Astrocyte (in vitro differentiated cells and primary cell): ENCODE measurements at regions not wholly inside any gene's neighbourhood (a gene's known extent, or its start where the extent isn't known, plus 50 kb on each side); places are given as distances from the start of the nearest gene placed in this dataset.

Experiments used
- DNase-seq: peaks from one replicate; pipeline ENCODE4 v3.0.0-alpha.2; 2010; ENCODE audit warnings: low read depth
- FAIRE-seq: peaks from 2 replicates; lab custom pipeline; 2011; peaks lifted over from hg19 to GRCh38; lab: Jason Lieb, UNC
- H2AFZ ChIP-seq: 2 replicates; pipeline ENCODE4 v1.6.0; 2012; ENCODE audit warnings: low read depth, low read length, inconsistent platforms
- H3K27ac ChIP-seq: 2 replicates; pipeline ENCODE4 v1.5.1; 2011; ENCODE audit warnings: low read depth, low read length, inconsistent platforms
- H3K27me3 ChIP-seq: 2 replicates; pipeline ENCODE4 v1.6.0; 2011; ENCODE audit warnings: low read length, inconsistent platforms; ENCODE audit not compliant: insufficient read depth
- H3K36me3 ChIP-seq: 2 replicates; pipeline ENCODE4 v1.5.1; 2011; ENCODE audit warnings: low read length, inconsistent platforms; ENCODE audit not compliant: insufficient read depth
- H3K4me1 ChIP-seq: 2 replicates; pipeline ENCODE4 v1.5.1; 2011; ENCODE audit warnings: low read length, inconsistent platforms; ENCODE audit not compliant: insufficient read depth
- H3K4me2 ChIP-seq: 2 replicates; pipeline ENCODE4 v1.6.0; 2012; ENCODE audit warnings: low read length, inconsistent platforms
- H3K4me3 ChIP-seq: 2 replicates; pipeline ENCODE4 v1.5.1; 2011; ENCODE audit warnings: low read depth, mild to moderate bottlenecking, low read length, inconsistent platforms; ENCODE audit not compliant: insufficient read depth
- H3K79me2 ChIP-seq: 2 replicates; pipeline ENCODE4 v1.6.0; 2012; ENCODE audit warnings: mild to moderate bottlenecking, low read length, inconsistent platforms; ENCODE audit not compliant: insufficient read depth
- H3K9ac ChIP-seq: 2 replicates; pipeline ENCODE4 v1.6.0; 2012; ENCODE audit warnings: mild to moderate bottlenecking, low read length, inconsistent platforms
- H3K9me3 ChIP-seq: 2 replicates; pipeline ENCODE4 v1.5.1; 2012; ENCODE audit warnings: low read depth, mild to moderate bottlenecking, low read length, inconsistent platforms; ENCODE audit not compliant: insufficient read depth
- H4K20me1 ChIP-seq: 2 replicates; pipeline ENCODE4 v1.6.0; 2012; ENCODE audit warnings: low read length, inconsistent platforms; ENCODE audit not compliant: insufficient read depth
- H3K27ac Mint-ChIP-seq: one replicate; pipeline ENCODE4 v1.8.0; 2021; ENCODE audit warnings: mild to moderate bottlenecking, mixed read lengths; ENCODE audit not compliant: unreplicated experiment
- H3K27me3 Mint-ChIP-seq: one replicate; pipeline ENCODE4 v1.8.0; 2021; ENCODE audit warnings: low read depth, mixed read lengths; ENCODE audit not compliant: unreplicated experiment
- H3K36me3 Mint-ChIP-seq: one replicate; pipeline ENCODE4 v1.8.0; 2021; ENCODE audit warnings: low read depth, mixed read lengths; ENCODE audit not compliant: unreplicated experiment
- H3K4me1 Mint-ChIP-seq: one replicate; pipeline ENCODE4 v1.8.0; 2021; ENCODE audit warnings: low read depth, mixed read lengths; ENCODE audit not compliant: unreplicated experiment
- H3K4me3 Mint-ChIP-seq: one replicate; pipeline ENCODE4 v1.8.0; 2021; ENCODE audit warnings: mild to moderate bottlenecking, moderate library complexity, mixed read lengths; ENCODE audit not compliant: unreplicated experiment
- H3K9me3 Mint-ChIP-seq: one replicate; pipeline ENCODE4 v1.8.0; 2021; ENCODE audit warnings: mild to moderate bottlenecking, mixed read lengths; ENCODE audit not compliant: unreplicated experiment
- EZH2 ChIP-seq: IDR thresholded peaks from 2 replicates; pipeline ENCODE4 v1.6.1; 2012; ENCODE audit warnings: mild to moderate bottlenecking, low read length, inconsistent platforms; ENCODE audit not compliant: insufficient read depth
- TF ChIP-seq, protein P1 (sequence below): IDR thresholded peaks from 2 replicates; pipeline ENCODE4 v1.5.1; 2011; ENCODE audit warnings: low read depth, mild to moderate bottlenecking, inconsistent platforms, low read length, moderate library complexity; ENCODE audit not compliant: insufficient read depth

GRCh38 chr5:39650008-39650762 is 225.4 kb upstream of the DAB2 start:
- Histone ChIP-seq H3K4me2 (no peak overlapping the region), H3K9ac (no peak overlapping the region), H3K79me2 (no peaks in the 10 kb centered on the region), H3K9me3 (no peaks in the 10 kb centered on the region), H3K27me3 (no peaks in the 10 kb centered on the region), H3K27ac (no peak overlapping the region), H3K36me3 (no peaks in the 10 kb centered on the region), H3K4me1 (peaks cover 6% of the 10 kb centered on the region), H2AFZ (no peak overlapping the region), H3K4me3 (no peak overlapping the region), H4K20me1 (no peaks in the 10 kb centered on the region)
- no peaks in the 10 kb centered on the region for H3K36me3 Mint-ChIP-seq
- H3K27ac Mint-ChIP-seq: no peak overlapping the region
- peaks cover 3% of the 10 kb centered on the region for H3K9me3 Mint-ChIP-seq
- DNase-seq (peak; percentile 42), FAIRE-seq (no peak)
- peaks cover 4% of the 10 kb centered on the region for H3K4me1 Mint-ChIP-seq
- no peak overlapping the region for H3K4me3 Mint-ChIP-seq
- H3K27me3 Mint-ChIP-seq: no peaks in the 10 kb centered on the region
- TF ChIP-seq EZH2: no peak
- TF ChIP-seq, protein P1, sequence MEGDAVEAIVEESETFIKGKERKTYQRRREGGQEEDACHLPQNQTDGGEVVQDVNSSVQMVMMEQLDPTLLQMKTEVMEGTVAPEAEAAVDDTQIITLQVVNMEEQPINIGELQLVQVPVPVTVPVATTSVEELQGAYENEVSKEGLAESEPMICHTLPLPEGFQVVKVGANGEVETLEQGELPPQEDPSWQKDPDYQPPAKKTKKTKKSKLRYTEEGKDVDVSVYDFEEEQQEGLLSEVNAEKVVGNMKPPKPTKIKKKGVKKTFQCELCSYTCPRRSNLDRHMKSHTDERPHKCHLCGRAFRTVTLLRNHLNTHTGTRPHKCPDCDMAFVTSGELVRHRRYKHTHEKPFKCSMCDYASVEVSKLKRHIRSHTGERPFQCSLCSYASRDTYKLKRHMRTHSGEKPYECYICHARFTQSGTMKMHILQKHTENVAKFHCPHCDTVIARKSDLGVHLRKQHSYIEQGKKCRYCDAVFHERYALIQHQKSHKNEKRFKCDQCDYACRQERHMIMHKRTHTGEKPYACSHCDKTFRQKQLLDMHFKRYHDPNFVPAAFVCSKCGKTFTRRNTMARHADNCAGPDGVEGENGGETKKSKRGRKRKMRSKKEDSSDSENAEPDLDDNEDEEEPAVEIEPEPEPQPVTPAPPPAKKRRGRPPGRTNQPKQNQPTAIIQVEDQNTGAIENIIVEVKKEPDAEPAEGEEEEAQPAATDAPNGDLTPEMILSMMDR: no peak

GRCh38 chr5:39648848-39649227 is 224.1 kb upstream of the DAB2 start:
- Histone ChIP-seq H3K27me3 (no peaks in the 10 kb centered on the region), H3K36me3 (no peaks in the 10 kb centered on the region), H3K4me2 (no peak overlapping the region), H2AFZ (no peak overlapping the region), H3K79me2 (no peaks in the 10 kb centered on the region), H3K4me3 (no peak overlapping the region), H3K9me3 (no peaks in the 10 kb centered on the region), H3K27ac (no peak overlapping the region), H3K9ac (no peak overlapping the region), H4K20me1 (no peaks in the 10 kb centered on the region), H3K4me1 (peaks cover 6% of the 10 kb centered on the region)
- no peak overlapping the region for H3K27ac Mint-ChIP-seq
- peaks cover 3% of the 10 kb centered on the region for H3K9me3 Mint-ChIP-seq
- TF ChIP-seq EZH2: no peak
- TF ChIP-seq, protein P1: no peak
- DNase-seq: peak; percentile 25
- H3K27me3 Mint-ChIP-seq: no peaks in the 10 kb centered on the region
- H3K4me1 Mint-ChIP-seq: peaks cover 4% of the 10 kb centered on the region
- no peak overlapping the region for H3K4me3 Mint-ChIP-seq
- no peaks in the 10 kb centered on the region for H3K36me3 Mint-ChIP-seq
- FAIRE-seq: no peak
